ENCODE measurements at regions not wholly inside any gene's neighbourhood (a gene's known extent, or its start where the extent isn't known, plus 50 kb on each side); places are given as distances from the start of the nearest gene placed in this dataset.

DNA sequence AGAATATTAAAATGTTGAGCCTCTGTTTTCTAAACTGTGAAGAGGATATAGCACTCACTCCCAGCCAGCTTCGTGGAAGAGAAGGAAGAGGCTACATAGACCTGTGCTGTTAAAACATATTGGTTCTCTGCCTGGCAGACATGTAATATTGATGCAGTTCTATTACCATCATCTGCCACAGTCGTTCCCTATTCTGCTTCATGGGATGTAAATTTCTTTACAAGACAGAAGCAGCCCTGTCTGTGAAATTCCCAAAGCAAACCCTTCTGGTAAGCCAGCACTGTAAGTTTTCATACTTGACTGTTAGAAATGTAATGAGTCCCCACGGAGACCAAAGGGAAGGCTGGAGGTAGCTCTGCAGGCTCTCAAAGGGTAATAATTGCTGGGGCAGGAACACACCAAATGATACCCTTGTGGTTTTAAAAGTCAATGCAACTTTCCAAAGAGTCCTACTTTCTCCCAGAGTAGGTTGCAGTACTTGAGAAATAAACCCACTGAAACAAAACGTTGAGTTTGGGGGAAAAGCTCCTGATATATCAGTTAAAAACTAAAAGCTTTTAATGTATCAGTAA, 129.9 kb upstream of the HES1 start:
- TF ChIP-seq POLR2A (IDR thresholded peaks at IDR 0.05) (no peak), CTCF (IDR thresholded peaks at IDR 0.05) (no peak)

Data from prostate gland (tissue), 2 donors.